ENCODE measurements at regions not wholly inside any gene's neighbourhood (a gene's known extent, or its start where the extent isn't known, plus 50 kb on each side); places are given as distances from the start of the nearest gene placed in this dataset.

DNA sequence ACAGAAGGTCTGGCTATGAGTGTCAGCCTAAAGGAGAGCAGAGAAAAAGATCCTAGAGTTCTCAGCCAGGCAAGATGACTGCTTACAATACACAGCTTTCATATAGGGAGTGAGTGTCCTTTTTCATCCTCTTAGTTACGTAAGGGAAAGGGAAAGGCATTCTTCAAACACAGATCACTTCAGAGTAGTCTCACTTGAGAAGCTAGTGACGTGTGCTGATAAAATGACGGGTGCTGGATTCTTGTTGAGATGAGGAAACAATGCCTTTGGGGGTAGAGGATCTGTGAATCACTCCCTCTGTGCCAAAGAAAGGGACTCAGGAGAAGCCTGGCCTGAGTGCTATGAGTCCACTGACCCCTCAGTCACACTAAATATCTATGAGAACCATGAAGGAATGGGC is 117.3 kb downstream of the QRSL1 start:
- TF ChIP-seq, protein P1, sequence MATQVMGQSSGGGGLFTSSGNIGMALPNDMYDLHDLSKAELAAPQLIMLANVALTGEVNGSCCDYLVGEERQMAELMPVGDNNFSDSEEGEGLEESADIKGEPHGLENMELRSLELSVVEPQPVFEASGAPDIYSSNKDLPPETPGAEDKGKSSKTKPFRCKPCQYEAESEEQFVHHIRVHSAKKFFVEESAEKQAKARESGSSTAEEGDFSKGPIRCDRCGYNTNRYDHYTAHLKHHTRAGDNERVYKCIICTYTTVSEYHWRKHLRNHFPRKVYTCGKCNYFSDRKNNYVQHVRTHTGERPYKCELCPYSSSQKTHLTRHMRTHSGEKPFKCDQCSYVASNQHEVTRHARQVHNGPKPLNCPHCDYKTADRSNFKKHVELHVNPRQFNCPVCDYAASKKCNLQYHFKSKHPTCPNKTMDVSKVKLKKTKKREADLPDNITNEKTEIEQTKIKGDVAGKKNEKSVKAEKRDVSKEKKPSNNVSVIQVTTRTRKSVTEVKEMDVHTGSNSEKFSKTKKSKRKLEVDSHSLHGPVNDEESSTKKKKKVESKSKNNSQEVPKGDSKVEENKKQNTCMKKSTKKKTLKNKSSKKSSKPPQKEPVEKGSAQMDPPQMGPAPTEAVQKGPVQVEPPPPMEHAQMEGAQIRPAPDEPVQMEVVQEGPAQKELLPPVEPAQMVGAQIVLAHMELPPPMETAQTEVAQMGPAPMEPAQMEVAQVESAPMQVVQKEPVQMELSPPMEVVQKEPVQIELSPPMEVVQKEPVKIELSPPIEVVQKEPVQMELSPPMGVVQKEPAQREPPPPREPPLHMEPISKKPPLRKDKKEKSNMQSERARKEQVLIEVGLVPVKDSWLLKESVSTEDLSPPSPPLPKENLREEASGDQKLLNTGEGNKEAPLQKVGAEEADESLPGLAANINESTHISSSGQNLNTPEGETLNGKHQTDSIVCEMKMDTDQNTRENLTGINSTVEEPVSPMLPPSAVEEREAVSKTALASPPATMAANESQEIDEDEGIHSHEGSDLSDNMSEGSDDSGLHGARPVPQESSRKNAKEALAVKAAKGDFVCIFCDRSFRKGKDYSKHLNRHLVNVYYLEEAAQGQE (IDR thresholded peaks at IDR 0.05): no peak
- TF ChIP-seq, protein P2, sequence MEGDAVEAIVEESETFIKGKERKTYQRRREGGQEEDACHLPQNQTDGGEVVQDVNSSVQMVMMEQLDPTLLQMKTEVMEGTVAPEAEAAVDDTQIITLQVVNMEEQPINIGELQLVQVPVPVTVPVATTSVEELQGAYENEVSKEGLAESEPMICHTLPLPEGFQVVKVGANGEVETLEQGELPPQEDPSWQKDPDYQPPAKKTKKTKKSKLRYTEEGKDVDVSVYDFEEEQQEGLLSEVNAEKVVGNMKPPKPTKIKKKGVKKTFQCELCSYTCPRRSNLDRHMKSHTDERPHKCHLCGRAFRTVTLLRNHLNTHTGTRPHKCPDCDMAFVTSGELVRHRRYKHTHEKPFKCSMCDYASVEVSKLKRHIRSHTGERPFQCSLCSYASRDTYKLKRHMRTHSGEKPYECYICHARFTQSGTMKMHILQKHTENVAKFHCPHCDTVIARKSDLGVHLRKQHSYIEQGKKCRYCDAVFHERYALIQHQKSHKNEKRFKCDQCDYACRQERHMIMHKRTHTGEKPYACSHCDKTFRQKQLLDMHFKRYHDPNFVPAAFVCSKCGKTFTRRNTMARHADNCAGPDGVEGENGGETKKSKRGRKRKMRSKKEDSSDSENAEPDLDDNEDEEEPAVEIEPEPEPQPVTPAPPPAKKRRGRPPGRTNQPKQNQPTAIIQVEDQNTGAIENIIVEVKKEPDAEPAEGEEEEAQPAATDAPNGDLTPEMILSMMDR (IDR thresholded peaks at IDR 0.05; ENCODE audit: low read depth, low read length, missing input control): no peak
- TF ChIP-seq, protein P3, sequence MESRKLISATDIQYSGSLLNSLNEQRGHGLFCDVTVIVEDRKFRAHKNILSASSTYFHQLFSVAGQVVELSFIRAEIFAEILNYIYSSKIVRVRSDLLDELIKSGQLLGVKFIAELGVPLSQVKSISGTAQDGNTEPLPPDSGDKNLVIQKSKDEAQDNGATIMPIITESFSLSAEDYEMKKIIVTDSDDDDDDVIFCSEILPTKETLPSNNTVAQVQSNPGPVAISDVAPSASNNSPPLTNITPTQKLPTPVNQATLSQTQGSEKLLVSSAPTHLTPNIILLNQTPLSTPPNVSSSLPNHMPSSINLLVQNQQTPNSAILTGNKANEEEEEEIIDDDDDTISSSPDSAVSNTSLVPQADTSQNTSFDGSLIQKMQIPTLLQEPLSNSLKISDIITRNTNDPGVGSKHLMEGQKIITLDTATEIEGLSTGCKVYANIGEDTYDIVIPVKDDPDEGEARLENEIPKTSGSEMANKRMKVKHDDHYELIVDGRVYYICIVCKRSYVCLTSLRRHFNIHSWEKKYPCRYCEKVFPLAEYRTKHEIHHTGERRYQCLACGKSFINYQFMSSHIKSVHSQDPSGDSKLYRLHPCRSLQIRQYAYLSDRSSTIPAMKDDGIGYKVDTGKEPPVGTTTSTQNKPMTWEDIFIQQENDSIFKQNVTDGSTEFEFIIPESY (IDR thresholded peaks at IDR 0.05): no peak
- no peak for TF ChIP-seq YY1 (IDR thresholded peaks at IDR 0.05)
- TF ChIP-seq, protein P4, sequence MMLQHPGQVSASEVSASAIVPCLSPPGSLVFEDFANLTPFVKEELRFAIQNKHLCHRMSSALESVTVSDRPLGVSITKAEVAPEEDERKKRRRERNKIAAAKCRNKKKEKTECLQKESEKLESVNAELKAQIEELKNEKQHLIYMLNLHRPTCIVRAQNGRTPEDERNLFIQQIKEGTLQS (IDR thresholded peaks at IDR 0.05): no peak
- TF ChIP-seq RAD21 (IDR thresholded peaks at IDR 0.05): no peak
- TF ChIP-seq HNF4A (conservative IDR thresholded peaks at IDR 0.05): no peak
- no peak for TF ChIP-seq TAF1 (conservative IDR thresholded peaks at IDR 0.05)
- TF ChIP-seq, protein P5, sequence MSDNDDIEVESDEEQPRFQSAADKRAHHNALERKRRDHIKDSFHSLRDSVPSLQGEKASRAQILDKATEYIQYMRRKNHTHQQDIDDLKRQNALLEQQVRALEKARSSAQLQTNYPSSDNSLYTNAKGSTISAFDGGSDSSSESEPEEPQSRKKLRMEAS (IDR thresholded peaks at IDR 0.05): no peak
